Fibroblast of mammary gland (primary cell): ENCODE measurements at regions not wholly inside any gene's neighbourhood (a gene's known extent, or its start where the extent isn't known, plus 50 kb on each side); places are given as distances from the start of the nearest gene placed in this dataset.

Experiments used
- DNase-seq: peaks from one replicate; pipeline ENCODE4 v3.0.0-alpha.2; 2010; ENCODE audit warnings: low read depth
- H3K4me3 ChIP-seq: 2 replicates; pipeline ENCODE4 v1.5.1; 2011; ENCODE audit warnings: low read depth, mild to moderate bottlenecking, low read length, moderate library complexity; ENCODE audit not compliant: control insufficient read depth
- CTCF ChIP-seq: conservative IDR thresholded peaks from 2 replicates; pipeline ENCODE4 v1.5.1; 2011; ENCODE audit warnings: low read depth, low read length, inconsistent platforms; ENCODE audit not compliant: control insufficient read depth, insufficient read depth

GRCh38 chr16:82262244-82262643 is 92.2 kb upstream of the MPHOSPH6 start:
- no peak overlapping the region for H3K4me3 ChIP-seq
- no peak for DNase-seq
- no peak for TF ChIP-seq CTCF

DNA sequence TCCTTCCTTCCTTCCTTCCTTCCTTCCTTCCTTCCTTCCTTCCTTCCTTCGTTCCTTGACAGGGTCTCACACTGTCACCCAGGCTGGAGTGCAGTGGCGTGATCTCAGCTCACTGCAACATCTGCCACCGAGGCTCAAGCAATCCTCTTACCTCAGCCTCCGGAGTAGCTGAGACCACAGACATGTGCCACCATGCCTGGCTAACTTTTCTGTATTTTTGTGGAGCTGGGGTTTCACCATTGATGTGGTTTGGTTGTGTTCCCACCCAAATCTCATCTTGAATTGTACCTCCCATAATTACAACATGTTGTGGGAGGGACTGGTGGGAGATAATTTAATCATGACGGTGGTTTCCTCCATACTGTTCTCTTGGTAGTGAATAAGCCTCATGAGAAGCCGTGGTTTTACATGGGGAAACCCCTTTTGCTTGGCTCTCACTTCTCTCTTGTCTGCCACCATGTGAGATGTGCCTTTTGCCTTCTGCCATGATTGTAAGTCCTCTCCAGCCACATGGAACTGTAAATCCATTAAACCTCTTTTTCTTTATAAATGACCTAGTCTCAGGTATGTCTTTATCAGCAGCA is 90.3 kb upstream of the MPHOSPH6 start:
- TF ChIP-seq CTCF: no peak
- no peak for DNase-seq
- no peak overlapping the region for H3K4me3 ChIP-seq

- no peak for TF ChIP-seq CTCF
- no peak for DNase-seq
- H3K4me3 ChIP-seq: no peak overlapping the region
These were observed 89.7 kb upstream of the MPHOSPH6 start for GRCh38 chr16:82259731-82260130.

- no peak for TF ChIP-seq CTCF
- H3K4me3 ChIP-seq: no peak overlapping the region
- DNase-seq: no peak
These were observed 88.0 kb upstream of the MPHOSPH6 start for GRCh38 chr16:82257990-82258389.

GRCh38 chr16:82252582-82252981 is 82.6 kb upstream of the MPHOSPH6 start:
- DNase-seq: no peak
- H3K4me3 ChIP-seq: no peak overlapping the region
- TF ChIP-seq CTCF: no peak

DNA sequence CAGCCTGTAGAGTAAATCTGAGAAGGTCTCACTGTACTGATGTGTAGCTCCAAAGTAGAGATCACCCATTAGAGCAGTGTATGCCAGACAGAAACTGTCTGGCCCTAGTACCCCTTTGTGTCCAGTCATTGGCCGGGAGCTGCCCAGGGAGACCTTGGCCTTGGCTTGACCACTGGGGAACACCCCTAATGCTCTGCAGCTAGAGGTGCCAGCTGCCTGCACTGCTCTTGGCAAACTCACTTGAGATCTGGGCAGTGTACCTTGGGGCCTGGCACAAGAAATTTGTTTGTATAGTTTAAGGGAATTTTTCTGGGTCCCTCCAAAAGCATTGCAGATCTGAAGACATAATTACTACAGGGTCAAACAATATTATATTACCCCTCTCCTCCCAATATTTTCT is 78.7 kb upstream of the MPHOSPH6 start:
- no peak for TF ChIP-seq CTCF
- no peak overlapping the region for H3K4me3 ChIP-seq
- no peak for DNase-seq
